ENCODE measurements at regions not wholly inside any gene's neighbourhood (a gene's known extent, or its start where the extent isn't known, plus 50 kb on each side); places are given as distances from the start of the nearest gene placed in this dataset.

DNA sequence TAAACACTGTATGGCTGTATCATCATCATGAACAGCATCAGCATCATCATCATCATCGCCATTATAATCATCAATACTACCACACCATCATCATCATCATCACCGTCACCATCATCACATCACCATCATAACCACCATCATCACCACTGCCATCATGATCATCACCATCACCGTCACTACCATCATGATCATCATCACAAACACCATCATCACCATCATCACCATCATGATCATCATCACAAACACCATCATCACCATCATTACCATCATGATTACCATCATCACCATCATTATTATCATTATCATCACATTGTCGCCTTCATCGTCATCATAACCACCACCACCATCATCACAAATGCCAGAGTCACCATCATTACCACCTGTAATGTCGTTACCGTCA, 1196.9 kb downstream of the NLGN4X start:
- H3K36me3 ChIP-seq (replicated peaks), result no peaks in the 10 kb centered on the region
- no peaks in the 10 kb centered on the region for H3K4me1 ChIP-seq

DNA sequence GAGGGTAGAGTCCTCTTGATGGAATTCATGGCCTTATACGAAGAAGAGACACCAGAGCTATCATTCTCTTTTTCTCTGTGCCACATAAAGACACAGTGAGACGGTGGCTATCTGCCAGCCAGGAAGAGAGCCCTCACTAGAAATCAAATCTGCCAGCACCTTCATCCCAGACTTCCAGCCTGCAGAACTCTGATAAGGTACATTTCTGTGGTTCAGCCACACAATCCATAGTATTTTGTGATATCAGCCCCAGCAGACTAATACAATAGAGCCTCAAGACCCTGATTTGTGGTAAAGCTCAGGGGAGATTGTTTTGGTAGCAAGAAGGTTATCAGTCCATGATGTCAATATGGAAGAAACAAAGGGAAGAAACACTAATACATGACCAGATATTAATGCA, 1213.2 kb downstream of the NLGN4X start:
- Histone ChIP-seq H3K4me1 (no peaks in the 10 kb centered on the region), H3K27me3 (ENCODE audit: low read depth) (no peaks in the 10 kb centered on the region), H3K4me3 (no peak overlapping the region), H3K36me3 (replicated peaks) (no peaks in the 10 kb centered on the region), H3K9me3 (no peaks in the 10 kb centered on the region; the same call in 1 of the 2 replicates)
- no peak for DNase-seq (ENCODE audit: low spot score in 2 of 2)
- in situ Hi-C loops (cut with MboI; ENCODE audit: low sequenced_read_pairs), result no loop called here

More for the DNA sequence above, 1196.9 kb downstream of the NLGN4X start:
- Histone ChIP-seq H3K9me3 (no peaks in the 10 kb centered on the region), H3K4me3 (no peak overlapping the region), H3K27me3 (ENCODE audit: low read depth) (no peaks in the 10 kb centered on the region)
- in situ Hi-C loops (cut with MboI; ENCODE audit: low sequenced_read_pairs), result no loop called here
- DNase-seq (ENCODE audit: low spot score in 2 of 2), result no peak

DNA sequence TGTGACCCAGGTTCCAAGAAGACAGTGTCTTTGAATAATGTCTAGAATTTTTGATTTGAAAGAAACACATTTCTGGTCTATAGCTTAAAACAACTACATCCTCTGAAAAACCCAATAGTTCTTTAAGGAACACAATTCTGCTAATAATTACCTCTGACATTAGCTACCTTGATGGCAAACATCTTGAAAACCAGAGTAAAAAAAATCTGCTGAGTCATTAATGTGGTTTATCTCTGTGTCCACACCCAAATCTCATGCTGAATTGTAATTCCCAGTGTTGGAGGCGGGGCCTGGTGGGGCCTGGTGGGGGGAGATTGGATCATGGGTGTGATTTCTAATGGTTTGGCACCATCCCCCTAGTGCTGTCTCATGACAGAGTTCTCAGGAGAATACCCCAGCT, 1233.8 kb downstream of the NLGN4X start:
- in situ Hi-C loops (cut with MboI; ENCODE audit: low sequenced_read_pairs), result no loop called here
- no peaks in the 10 kb centered on the region for H3K4me1 ChIP-seq
- no peaks in the 10 kb centered on the region for H3K9me3 ChIP-seq
- no peaks in the 10 kb centered on the region for H3K36me3 ChIP-seq (replicated peaks)
- H3K27me3 ChIP-seq (ENCODE audit: low read depth), result no peaks in the 10 kb centered on the region
- no peak overlapping the region for H3K4me3 ChIP-seq
- no peak for DNase-seq (ENCODE audit: low spot score in 2 of 2)

DNA sequence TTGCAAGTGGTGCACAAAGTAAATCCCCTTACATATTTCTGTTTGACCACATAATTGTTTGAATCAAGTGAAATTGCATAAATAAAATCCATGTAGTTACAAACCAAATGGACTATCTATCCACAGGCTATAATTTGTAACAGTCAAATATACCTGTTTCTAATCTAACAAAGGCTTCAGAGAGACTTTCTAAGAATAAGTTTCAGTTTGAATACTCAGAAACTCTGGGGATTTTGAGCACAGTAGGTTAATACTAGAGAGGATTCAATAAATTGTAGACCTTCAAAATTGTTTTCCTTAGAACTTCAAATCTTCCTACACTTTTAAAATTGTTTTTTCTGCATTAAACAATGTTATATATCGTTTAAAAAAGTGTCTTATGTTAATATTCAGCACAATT, 1250.1 kb downstream of the NLGN4X start:
- DNase-seq (ENCODE audit: low spot score in 2 of 2), result no peak
- H3K4me3 ChIP-seq, result no peak overlapping the region
- H3K36me3 ChIP-seq (replicated peaks), result no peaks in the 10 kb centered on the region
- in situ Hi-C loops (cut with MboI; ENCODE audit: low sequenced_read_pairs), result no loop called here
- no peaks in the 10 kb centered on the region for H3K27me3 ChIP-seq (ENCODE audit: low read depth)
- H3K4me1 ChIP-seq, result no peaks in the 10 kb centered on the region
- H3K9me3 ChIP-seq, result no peaks in the 10 kb centered on the region

DNA sequence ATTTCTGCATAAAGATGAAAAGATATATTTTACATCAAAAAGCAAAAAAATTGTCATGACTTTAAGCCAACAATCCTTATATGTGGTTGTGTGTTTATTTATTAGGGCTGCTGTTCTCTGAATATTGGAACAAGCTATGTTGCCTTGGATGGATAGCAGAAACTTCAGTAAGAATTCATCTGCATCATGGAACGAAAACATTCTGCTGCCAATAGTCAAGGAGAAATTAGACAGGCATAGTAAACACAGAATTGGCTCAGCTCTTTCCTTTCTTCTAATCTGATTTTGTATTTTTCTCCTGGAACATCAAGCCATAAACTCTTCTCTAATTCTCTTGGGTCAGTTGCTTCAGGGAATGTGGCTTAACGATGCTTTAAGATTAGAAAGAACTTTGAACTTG, 1257.0 kb downstream of the NLGN4X start:
- DNase-seq (ENCODE audit: low spot score in 2 of 2), result no peak

DNA sequence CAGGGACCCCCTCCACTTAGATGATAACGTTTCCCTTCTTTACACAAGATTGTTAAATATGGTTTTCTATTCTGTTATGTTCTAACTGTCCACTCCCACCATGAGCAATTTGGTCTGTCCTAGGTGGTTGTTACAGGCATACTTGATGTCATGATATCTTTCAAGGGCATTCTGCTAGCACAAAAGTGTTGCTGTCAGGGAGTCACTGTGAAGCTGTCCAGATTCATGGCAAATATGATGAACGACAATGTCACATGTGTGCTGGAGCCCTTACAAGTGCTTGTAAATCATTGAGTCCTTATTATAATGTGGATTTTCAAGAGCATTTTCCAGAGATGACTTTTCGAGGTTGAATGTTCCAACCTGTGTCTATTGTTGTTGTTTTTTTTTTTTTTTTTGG, 1250.7 kb upstream of the PRKX start:
- H3K9me3 ChIP-seq, result no peaks in the 10 kb centered on the region
- in situ Hi-C loops (cut with MboI; ENCODE audit: low sequenced_read_pairs), result no loop called here
- no peaks in the 10 kb centered on the region for H3K36me3 ChIP-seq (replicated peaks)
- H3K4me3 ChIP-seq, result no peak overlapping the region
- H3K27me3 ChIP-seq (ENCODE audit: low read depth), result no peaks in the 10 kb centered on the region
- no peaks in the 10 kb centered on the region for H3K4me1 ChIP-seq
- no peak for DNase-seq (ENCODE audit: low spot score in 2 of 2)

More for the DNA sequence above, 1257.0 kb downstream of the NLGN4X start:
- Histone ChIP-seq H3K4me1 (no peaks in the 10 kb centered on the region), H3K36me3 (replicated peaks) (no peaks in the 10 kb centered on the region), H3K27me3 (ENCODE audit: low read depth) (no peaks in the 10 kb centered on the region), H3K9me3 (no peaks in the 10 kb centered on the region), H3K4me3 (no peak overlapping the region)
- in situ Hi-C loops (cut with MboI; ENCODE audit: low sequenced_read_pairs), result no loop called here

GRCh38 chrX:4963432-4963831, 1250.0 kb upstream of the PRKX start:
- H3K4me3 ChIP-seq, result no peak overlapping the region
- no peaks in the 10 kb centered on the region for H3K4me1 ChIP-seq
- no peaks in the 10 kb centered on the region for H3K9me3 ChIP-seq
- no peaks in the 10 kb centered on the region for H3K36me3 ChIP-seq (replicated peaks)
- no peak for DNase-seq (ENCODE audit: low spot score in 2 of 2)
- no peaks in the 10 kb centered on the region for H3K27me3 ChIP-seq (ENCODE audit: low read depth)
- in situ Hi-C loops (cut with MboI; ENCODE audit: low sequenced_read_pairs), result no loop called here

DNA sequence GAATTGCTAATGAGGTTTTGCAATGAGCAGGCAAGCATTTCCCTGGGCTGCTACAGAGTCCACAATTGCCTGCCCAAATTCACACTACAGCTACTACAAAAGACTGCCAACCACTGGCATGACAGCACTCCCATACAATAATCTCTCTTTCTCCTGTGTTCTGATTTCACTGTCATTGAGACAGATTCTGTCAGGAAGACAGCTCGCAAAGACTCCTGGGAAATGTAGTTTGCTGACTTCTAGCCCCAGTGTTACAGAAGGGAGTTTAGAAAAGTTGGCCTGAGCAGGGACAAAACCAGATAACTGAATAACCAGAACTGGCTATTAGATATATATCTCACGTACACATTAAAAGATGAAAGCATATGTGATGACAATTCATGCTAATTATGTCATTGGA, 1231.3 kb upstream of the PRKX start:
- Histone ChIP-seq H3K9me3 (no peaks in the 10 kb centered on the region; the same call in 1 of the 2 replicates), H3K4me1 (no peaks in the 10 kb centered on the region), H3K4me3 (no peak overlapping the region), H3K27me3 (ENCODE audit: low read depth) (no peaks in the 10 kb centered on the region), H3K36me3 (replicated peaks) (no peaks in the 10 kb centered on the region)
- in situ Hi-C loops (cut with MboI; ENCODE audit: low sequenced_read_pairs), result no loop called here
- no peak for DNase-seq (ENCODE audit: low spot score in 2 of 2)

DNA sequence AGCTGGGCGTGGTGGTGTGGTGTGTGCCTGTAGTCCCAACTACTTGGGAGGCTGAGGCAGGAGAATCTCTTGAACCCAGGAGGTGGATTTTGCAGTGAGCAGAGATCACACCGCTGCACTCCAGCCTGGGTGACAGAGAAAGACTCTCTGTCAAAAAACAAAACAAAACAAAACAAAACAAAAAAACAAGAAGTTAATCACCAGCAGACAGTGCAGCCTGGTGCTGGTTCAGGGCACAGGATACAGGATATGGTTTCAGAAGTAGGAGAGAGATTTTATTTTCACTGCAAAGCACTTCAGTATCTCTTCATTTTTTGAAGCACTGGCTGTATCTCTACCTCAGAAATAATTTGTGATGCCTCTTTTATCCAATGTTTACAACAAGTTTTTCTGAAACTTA, 1222.9 kb upstream of the PRKX start:
- Histone ChIP-seq H3K4me3 (no peak overlapping the region), H3K9me3 (0 out of 2 replicates have a peak, but pooled peaks cover 4% of the 10 kb centered on the region), H3K27me3 (ENCODE audit: low read depth) (no peaks in the 10 kb centered on the region), H3K4me1 (no peaks in the 10 kb centered on the region), H3K36me3 (replicated peaks) (no peaks in the 10 kb centered on the region)
- DNase-seq (ENCODE audit: low spot score in 2 of 2), result no peak
- in situ Hi-C loops (cut with MboI; ENCODE audit: low sequenced_read_pairs), result no loop called here

GRCh38 chrX:4935846-4936245, 1222.4 kb upstream of the PRKX start:
- in situ Hi-C loops (cut with MboI; ENCODE audit: low sequenced_read_pairs), result no loop called here
- DNase-seq (ENCODE audit: low spot score in 2 of 2), result no peak

DNA sequence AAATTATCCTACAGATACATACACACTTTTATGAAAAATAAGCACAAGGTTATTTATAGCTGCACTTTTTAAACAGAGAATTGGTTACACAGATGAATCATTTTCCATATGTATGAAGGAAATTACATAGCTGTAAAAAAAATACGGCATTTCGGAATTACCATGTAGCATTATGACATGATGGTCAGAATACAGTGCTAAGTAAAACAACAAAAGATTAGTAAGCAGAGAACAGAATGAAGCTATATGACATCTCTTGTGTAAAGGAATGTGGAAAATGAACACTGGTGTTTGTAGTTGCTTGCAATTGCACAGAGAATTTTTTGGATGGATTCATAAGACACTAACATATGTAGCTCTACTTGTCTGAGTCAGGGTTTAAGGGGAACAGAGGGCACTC, 1222.0 kb upstream of the PRKX start:
- no peak for DNase-seq (ENCODE audit: low spot score in 2 of 2)
- Histone ChIP-seq H3K4me1 (no peaks in the 10 kb centered on the region), H3K36me3 (replicated peaks) (no peaks in the 10 kb centered on the region), H3K4me3 (no peak overlapping the region), H3K9me3 (0 out of 2 replicates have a peak, but pooled peaks cover 4% of the 10 kb centered on the region), H3K27me3 (ENCODE audit: low read depth) (no peaks in the 10 kb centered on the region)
- in situ Hi-C loops (cut with MboI; ENCODE audit: low sequenced_read_pairs), result no loop called here

More at GRCh38 chrX:4935846-4936245, 1222.4 kb upstream of the PRKX start:
- no peaks in the 10 kb centered on the region for H3K4me1 ChIP-seq
- H3K36me3 ChIP-seq (replicated peaks), result no peaks in the 10 kb centered on the region
- 0 out of 2 replicates have a peak, but pooled peaks cover 4% of the 10 kb centered on the region for H3K9me3 ChIP-seq
- H3K4me3 ChIP-seq, result no peak overlapping the region
- no peaks in the 10 kb centered on the region for H3K27me3 ChIP-seq (ENCODE audit: low read depth)

DNA sequence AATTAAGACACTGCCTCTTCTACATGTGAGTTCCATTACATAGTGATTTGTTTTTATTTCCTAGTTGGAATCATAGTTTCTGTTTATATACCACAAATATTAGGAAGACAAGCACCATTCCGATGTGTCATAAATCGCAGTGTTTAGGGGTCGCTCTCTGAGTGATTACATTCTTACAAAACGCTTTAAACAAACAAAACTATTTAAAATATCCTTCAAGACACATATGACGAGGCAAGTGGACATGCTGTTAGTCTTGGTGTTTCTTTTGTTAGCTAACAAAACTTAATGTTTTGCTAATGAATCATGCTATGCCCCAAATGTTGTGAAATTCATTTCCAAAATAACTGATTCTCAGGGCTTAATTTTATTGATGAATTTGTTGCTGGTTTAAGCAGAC, 1219.3 kb upstream of the PRKX start:
- in situ Hi-C loops (cut with MboI; ENCODE audit: low sequenced_read_pairs), result no loop called here
- H3K36me3 ChIP-seq (replicated peaks), result no peaks in the 10 kb centered on the region
- H3K4me3 ChIP-seq, result no peak overlapping the region
- DNase-seq (ENCODE audit: low spot score in 2 of 2), result no peak
- no peaks in the 10 kb centered on the region for H3K27me3 ChIP-seq (ENCODE audit: low read depth)
- no peaks in the 10 kb centered on the region for H3K9me3 ChIP-seq
- no peaks in the 10 kb centered on the region for H3K4me1 ChIP-seq

DNA sequence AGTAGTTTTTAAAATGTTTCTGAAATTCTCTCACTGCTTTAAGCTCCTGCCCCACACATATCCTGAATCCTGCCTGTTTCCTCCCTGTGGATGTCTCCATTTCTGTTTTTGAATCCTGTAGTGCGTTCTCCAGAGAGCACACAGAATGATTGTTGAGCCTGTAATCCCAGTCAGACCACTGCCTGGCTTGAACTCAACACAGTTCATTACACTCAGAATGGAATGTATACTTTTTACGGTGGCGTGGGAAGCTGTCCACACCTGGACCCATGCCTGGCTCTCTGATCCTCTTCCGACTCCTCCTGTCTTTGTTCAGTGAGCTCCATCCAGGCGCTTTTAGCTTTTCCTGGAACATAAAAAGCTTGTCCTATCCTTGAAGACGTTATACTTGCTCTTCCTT, 1217.0 kb upstream of the PRKX start:
- H3K9me3 ChIP-seq, result no peaks in the 10 kb centered on the region
- DNase-seq (ENCODE audit: low spot score in 2 of 2), result no peak
- H3K4me3 ChIP-seq, result no peak overlapping the region
- H3K36me3 ChIP-seq (replicated peaks), result no peaks in the 10 kb centered on the region
- in situ Hi-C loops (cut with MboI; ENCODE audit: low sequenced_read_pairs), result no loop called here
- no peaks in the 10 kb centered on the region for H3K4me1 ChIP-seq
- H3K27me3 ChIP-seq (ENCODE audit: low read depth), result no peaks in the 10 kb centered on the region

GRCh38 chrX:4925911-4926310, 1212.5 kb upstream of the PRKX start:
- no peaks in the 10 kb centered on the region for H3K36me3 ChIP-seq (replicated peaks)
- no peaks in the 10 kb centered on the region for H3K27me3 ChIP-seq (ENCODE audit: low read depth)
- DNase-seq (ENCODE audit: low spot score in 2 of 2), result no peak
- no peak overlapping the region for H3K4me3 ChIP-seq
- no peaks in the 10 kb centered on the region for H3K4me1 ChIP-seq
- no peaks in the 10 kb centered on the region for H3K9me3 ChIP-seq
- in situ Hi-C loops (cut with MboI; ENCODE audit: low sequenced_read_pairs), result no loop called here

- no peak for DNase-seq (ENCODE audit: low spot score in 2 of 2)
- Histone ChIP-seq H3K36me3 (replicated peaks) (no peaks in the 10 kb centered on the region), H3K9me3 (no peaks in the 10 kb centered on the region), H3K27me3 (ENCODE audit: low read depth) (no peaks in the 10 kb centered on the region), H3K4me3 (no peak overlapping the region), H3K4me1 (no peaks in the 10 kb centered on the region)
- in situ Hi-C loops (cut with MboI; ENCODE audit: low sequenced_read_pairs), result no loop called here
Measured at GRCh38 chrX:4909348-4909747, 1195.9 kb upstream of the PRKX start.

Measured in HAP-1 (cell line).